H9 (cell line): ENCODE measurements at regions not wholly inside any gene's neighbourhood (a gene's known extent, or its start where the extent isn't known, plus 50 kb on each side); places are given as distances from the start of the nearest gene placed in this dataset.

ENCODE experiments used
- DNase-seq: peaks from one replicate; pipeline ENCODE4 v3.0.0-alpha.2; 2017
- H2AFZ ChIP-seq: one replicate; pipeline ENCODE4 v1.6.1; 2013; ENCODE audit warnings: mild to moderate bottlenecking, low read length, control low read depth, moderate library complexity
- H2AK5ac ChIP-seq: 2 replicates; pipeline ENCODE4 v1.6.1; 2013; ENCODE audit warnings: low read length, control low read depth, mixed read lengths; ENCODE audit not compliant: insufficient read length
- H2BK120ac ChIP-seq: one replicate; pipeline ENCODE4 v1.6.1; 2013; ENCODE audit warnings: low read depth, mild to moderate bottlenecking, low read length, control low read depth, inconsistent platforms; ENCODE audit not compliant: poor library complexity, severe bottlenecking
- H2BK12ac ChIP-seq: 2 replicates; pipeline ENCODE4 v1.6.1; 2013; ENCODE audit warnings: low read length, control low read depth, mixed read lengths, low read depth; ENCODE audit not compliant: insufficient read length
- H2BK15ac ChIP-seq: 2 replicates; pipeline ENCODE4 v1.6.1; 2013; ENCODE audit warnings: low read depth, low read length, control low read depth
- H2BK20ac ChIP-seq: one replicate; pipeline ENCODE4 v1.6.1; 2013; ENCODE audit warnings: low read depth, mild to moderate bottlenecking, low read length, control low read depth, inconsistent platforms; ENCODE audit not compliant: poor library complexity, severe bottlenecking
- H2BK5ac ChIP-seq: 2 replicates; pipeline ENCODE4 v1.6.1; 2013; ENCODE audit warnings: low read length, control low read depth, mixed read lengths; ENCODE audit not compliant: insufficient read length
- H3K14ac ChIP-seq: 2 replicates; pipeline ENCODE4 v1.6.1; 2013; ENCODE audit warnings: low read length, control low read depth; ENCODE audit not compliant: insufficient read depth
- H3K18ac ChIP-seq: 2 replicates; pipeline ENCODE4 v1.6.1; 2013; ENCODE audit warnings: low read depth, mild to moderate bottlenecking, mixed read lengths, low read length, control low read depth; ENCODE audit not compliant: insufficient read length
- H3K23ac ChIP-seq: 2 replicates; pipeline ENCODE4 v1.6.1; 2013; ENCODE audit warnings: low read length, control low read depth, mixed read lengths, low read depth; ENCODE audit not compliant: insufficient read length
- H3K23me2 ChIP-seq: 2 replicates; pipeline ENCODE4 v1.6.1; 2013; ENCODE audit warnings: low read depth, mild to moderate bottlenecking, mixed read lengths, low read length, control low read depth; ENCODE audit not compliant: insufficient read length, poor library complexity, severe bottlenecking
- H3K27ac ChIP-seq: 2 replicates; pipeline ENCODE4 v1.5.1; 2013; ENCODE audit warnings: low read length, control low read depth, mixed read lengths, low read depth; ENCODE audit not compliant: insufficient read length
- H3K27me3 ChIP-seq: 2 replicates; pipeline ENCODE4 v1.6.1; 2013; ENCODE audit warnings: low read length, control low read depth, inconsistent platforms; ENCODE audit not compliant: insufficient read depth
- H3K4ac ChIP-seq: 2 replicates; pipeline ENCODE4 v1.6.1; 2013; ENCODE audit warnings: low read depth, mild to moderate bottlenecking, control low read depth, inconsistent platforms, low read length, moderate library complexity
- H3K4me1 ChIP-seq: 2 replicates; pipeline ENCODE4 v1.6.1; 2013; ENCODE audit warnings: low read length, control low read depth, inconsistent platforms; ENCODE audit not compliant: insufficient read depth
- H3K4me2 ChIP-seq: 2 replicates; pipeline ENCODE4 v1.6.1; 2013; ENCODE audit warnings: low read length, control low read depth, mixed read lengths; ENCODE audit not compliant: insufficient read length, insufficient read depth
- H3K56ac ChIP-seq: 2 replicates; pipeline ENCODE4 v1.6.1; 2013; ENCODE audit warnings: low read depth, mild to moderate bottlenecking, mixed read lengths, low read length, control low read depth; ENCODE audit not compliant: insufficient read length
- H3K79me1 ChIP-seq: 2 replicates; pipeline ENCODE4 v1.6.1; 2013; ENCODE audit warnings: low read depth, mild to moderate bottlenecking, moderate library complexity, low read length, control low read depth, inconsistent platforms; ENCODE audit not compliant: insufficient read depth, poor library complexity, severe bottlenecking
- H3K79me2 ChIP-seq: 2 replicates; pipeline ENCODE4 v1.6.1; 2013; ENCODE audit warnings: low read length, control low read depth, inconsistent platforms; ENCODE audit not compliant: insufficient read depth
- H3K9ac ChIP-seq: 2 replicates; pipeline ENCODE4 v1.6.1; 2013; ENCODE audit warnings: low read length, control low read depth, mixed read lengths; ENCODE audit not compliant: insufficient read length; ENCODE audit errors: extremely low read depth
- H3K9me3 ChIP-seq: one replicate; pipeline ENCODE4 v1.6.1; 2013; ENCODE audit warnings: low read depth, low read length, inconsistent platforms; ENCODE audit not compliant: control insufficient read depth
- H3T11ph ChIP-seq: one replicate; pipeline ENCODE4 v1.6.1; 2013; ENCODE audit warnings: mild to moderate bottlenecking, low read length, control low read depth, inconsistent platforms
- H4K20me1 ChIP-seq: one replicate; pipeline ENCODE4 v1.6.1; 2013; ENCODE audit not compliant: control insufficient read depth, insufficient read length, insufficient read depth
- H4K5ac ChIP-seq: 2 replicates; pipeline ENCODE4 v1.6.1; 2013; ENCODE audit warnings: low read depth, mild to moderate bottlenecking, mixed read lengths, low read length, control low read depth; ENCODE audit not compliant: insufficient read length
- H4K8ac ChIP-seq: replicated peaks from 2 replicates; pipeline ENCODE4 v1.6.1; 2013; ENCODE audit warnings: low read length, control low read depth, mixed read lengths, low read depth; ENCODE audit not compliant: insufficient read length
- H4K91ac ChIP-seq: 2 replicates; pipeline ENCODE4 v1.6.1; 2013; ENCODE audit warnings: low read depth, mild to moderate bottlenecking, moderate library complexity, mixed read lengths, low read length, control low read depth; ENCODE audit not compliant: insufficient read length
- H3K27ac Mint-ChIP-seq, 3 experiments: 2 replicates in 2 of 3; 3 replicates in 1 of 3; pipeline ENCODE4 v1.8.0; 2020 to 2021; ENCODE audit warnings: mixed read lengths in 3 of 3, mild to moderate bottlenecking in 1 of 3, moderate library complexity in 1 of 3
- H3K27me3 Mint-ChIP-seq: 2 replicates; pipeline ENCODE4 v1.8.0; 2021; ENCODE audit warnings: low read depth, mild to moderate bottlenecking, moderate library complexity, mixed read lengths
- H3K36me3 Mint-ChIP-seq, 3 experiments: 2 replicates in 2 of 3; 3 replicates in 1 of 3; pipeline ENCODE4 v1.8.0; 2020 to 2021; ENCODE audit warnings: low read depth in 3 of 3, mixed read lengths in 3 of 3; ENCODE audit not compliant: insufficient read depth in 1 of 3
- H3K4me1 Mint-ChIP-seq, 2 experiments: 2 replicates each; pipeline ENCODE4 v1.8.0; 2020; ENCODE audit warnings: mixed read lengths in 2 of 2
- H3K4me3 Mint-ChIP-seq, 2 experiments: 2 replicates in 1 of 2; 3 replicates in 1 of 2; pipeline ENCODE4 v1.8.0; 2020 to 2021; ENCODE audit warnings: mild to moderate bottlenecking in 2 of 2, mixed read lengths in 2 of 2, moderate library complexity in 1 of 2
- H3K9me3 Mint-ChIP-seq, 2 experiments: 2 replicates in 1 of 2; 3 replicates in 1 of 2; pipeline ENCODE4 v1.8.0; 2020; ENCODE audit warnings: mild to moderate bottlenecking in 2 of 2, mixed read lengths in 2 of 2, moderate library complexity in 1 of 2
- CTCF ChIP-seq: fragments of 200-600 bp; sonication (generic); conservative IDR thresholded peaks from 3 replicates; pipeline ENCODE4 v1.8.0; 2021; ENCODE audit warnings: antibody characterized with exemption, mild to moderate bottlenecking
- WGBS: extraction: QIAGEN DNeasy Blood & Tissue Kit; methylation state at CpG from one replicate; pipeline ENCODE4 v1.1.7; 2013; ENCODE audit warnings: missing lambda C conversion rate, low lambda C conversion rate, mixed read lengths; ENCODE audit not compliant: insufficient read length; ENCODE audit errors: extremely low coverage; 5-methylcytosine and 5-hydroxymethylcytosine counted together

- WGBS: no CpG with 5 or more reads among the region's 1 CpG
- Mint-ChIP-seq H3K4me1 (peaks cover 6% of the 10 kb centered on the region in 2 experiments), H3K27ac (no peak overlapping the region)
Observed at GRCh38 chr7:81402227-81402626, 367.6 kb downstream of the HGF start.

More at GRCh38 chr7:81402227-81402626, 367.6 kb downstream of the HGF start:
- TF ChIP-seq CTCF: no peak
- no peak overlapping the region for H3K18ac ChIP-seq
- Mint-ChIP-seq H3K9me3 (peaks cover 17 to 20% of the 10 kb centered on the region in 2 experiments), H3K4me3 (no peak overlapping the region), H3K27me3 (no peaks in the 10 kb centered on the region), H3K36me3 (peaks cover 13 to 20% (median 13%) of the 10 kb centered on the region in 3 experiments)
- H3K4ac ChIP-seq: no peak overlapping the region
- no peak overlapping the region for H3T11ph ChIP-seq
- H2BK20ac ChIP-seq: no peak overlapping the region
- DNase-seq: no peak
- H2AK5ac ChIP-seq: no peak overlapping the region
- no peak overlapping the region for H3K9ac ChIP-seq
- H3K4me1 ChIP-seq: no peaks in the 10 kb centered on the region
- H3K23me2 ChIP-seq: no peaks in the 10 kb centered on the region
- no peaks in the 10 kb centered on the region for H3K79me1 ChIP-seq
- H3K79me2 ChIP-seq: no peaks in the 10 kb centered on the region
- no peak overlapping the region for H3K27ac ChIP-seq
- no peak overlapping the region for H3K4me2 ChIP-seq
- H2AFZ ChIP-seq: no peak overlapping the region
- no peak overlapping the region for H2BK15ac ChIP-seq
- H2BK5ac ChIP-seq: no peak overlapping the region
- no peak overlapping the region for H2BK12ac ChIP-seq
- no peak overlapping the region for H3K23ac ChIP-seq
- no peaks in the 10 kb centered on the region for H4K20me1 ChIP-seq
- H3K14ac ChIP-seq: no peak overlapping the region
- H4K91ac ChIP-seq: no peak overlapping the region
- no peak overlapping the region for H3K56ac ChIP-seq
- peaks cover 8% of the 10 kb centered on the region for H3K9me3 ChIP-seq
- no peak overlapping the region for H2BK120ac ChIP-seq
- no peak overlapping the region for H4K5ac ChIP-seq
- H3K27me3 ChIP-seq: no peaks in the 10 kb centered on the region
- no peak overlapping the region for H4K8ac ChIP-seq
